ENCODE measurements at regions not wholly inside any gene's neighbourhood (a gene's known extent, or its start where the extent isn't known, plus 50 kb on each side); places are given as distances from the start of the nearest gene placed in this dataset.

- TF ChIP-seq CTCF (IDR thresholded peaks at IDR 0.05) (no peak), POLR2A (IDR thresholded peaks at IDR 0.05) (no peak)
Measured at GRCh38 chr1:67897270-67897949, 64.1 kb upstream of the GNG12 start.
